ENCODE measurements at regions not wholly inside any gene's neighbourhood (a gene's known extent, or its start where the extent isn't known, plus 50 kb on each side); places are given as distances from the start of the nearest gene placed in this dataset.

DNA sequence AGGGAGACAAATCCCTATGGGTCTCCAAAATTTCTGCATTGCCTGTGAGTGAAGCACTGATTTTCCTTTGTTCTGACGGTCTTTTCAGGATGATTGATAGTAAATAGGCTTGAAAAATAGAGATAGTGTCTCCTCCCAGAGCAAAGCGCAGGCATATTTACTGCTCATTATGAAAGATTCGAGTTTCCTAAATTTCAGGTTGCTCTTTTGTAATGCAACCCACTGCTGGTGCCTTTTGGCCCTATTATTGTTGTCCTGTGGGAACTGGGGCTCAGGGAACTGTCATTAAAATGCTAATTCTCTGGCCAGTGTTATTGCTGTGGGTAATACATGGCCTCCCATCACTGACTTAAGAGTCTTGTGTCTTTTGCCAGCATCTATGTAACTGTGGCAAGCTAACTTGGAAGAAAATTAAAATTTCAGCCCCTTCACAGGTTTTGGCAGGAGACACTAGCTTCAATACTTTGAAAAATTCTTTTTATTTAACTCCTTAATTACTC is 754.1 kb upstream of the MAP3K7 start:
- Histone ChIP-seq H3K4me1 (replicated peaks; ENCODE audit: insufficient read depth) (no peaks in the 10 kb centered on the region), H2AFZ (no peak overlapping the region), H3F3A (ENCODE audit: insufficient read depth, low read depth) (no peaks in the 10 kb centered on the region), H3K36me3 (ENCODE audit: low read depth) (no peaks in the 10 kb centered on the region), H3K9me3 (ENCODE audit: insufficient read depth, low read depth) (no peaks in the 10 kb centered on the region), H4K20me1 (ENCODE audit: insufficient read depth) (no peaks in the 10 kb centered on the region), H3K9me2 (ENCODE audit: insufficient read depth) (no peaks in the 10 kb centered on the region), H3K27ac (no peak overlapping the region), H3K27me3 (ENCODE audit: insufficient read depth, low read depth) (no peaks in the 10 kb centered on the region), H3K4me2 (no peak overlapping the region), H3K79me2 (ENCODE audit: low read depth) (no peaks in the 10 kb centered on the region), H3K4me3 (no peak overlapping the region)
- DNase-seq, result no peak
- no TSS peak for BruUV-seq (replicated peaks)
- POLR2A ChIA-PET (ENCODE audit: unreplicated experiment), result no interaction called here
- CTCF ChIA-PET, result no interaction called here
- intact Hi-C loops (cut with micrococcal nuclease; ENCODE audit: unreplicated experiment), result no loop called here
- TF ChIP-seq EZH2 (IDR thresholded peaks at IDR 0.05; ENCODE audit: low read depth) (no peak), CTCF (conservative IDR thresholded peaks at IDR 0.05) (no peak)

GRCh38 chr6:91337967-91338366 is 751.1 kb upstream of the MAP3K7 start:
- Histone ChIP-seq H3K4me1 (replicated peaks; ENCODE audit: insufficient read depth) (no peaks in the 10 kb centered on the region), H3K4me3 (no peak overlapping the region), H4K20me1 (ENCODE audit: insufficient read depth) (no peaks in the 10 kb centered on the region), H3K27me3 (ENCODE audit: insufficient read depth, low read depth) (no peaks in the 10 kb centered on the region), H3K9me3 (ENCODE audit: insufficient read depth, low read depth) (no peaks in the 10 kb centered on the region), H3K79me2 (ENCODE audit: low read depth) (no peaks in the 10 kb centered on the region), H3K4me2 (no peak overlapping the region), H3K27ac (no peak overlapping the region), H3K9me2 (ENCODE audit: insufficient read depth) (no peaks in the 10 kb centered on the region), H2AFZ (no peak overlapping the region), H3F3A (ENCODE audit: insufficient read depth, low read depth) (no peaks in the 10 kb centered on the region), H3K36me3 (ENCODE audit: low read depth) (no peaks in the 10 kb centered on the region)
- POLR2A ChIA-PET (ENCODE audit: unreplicated experiment), result no interaction called here
- BruUV-seq (replicated peaks), result no TSS peak
- TF ChIP-seq CTCF (conservative IDR thresholded peaks at IDR 0.05), result peak; percentile 55
- TF ChIP-seq EZH2 (IDR thresholded peaks at IDR 0.05; ENCODE audit: low read depth), result no peak
- DNase-seq, result no peak
- CTCF ChIA-PET, result no interaction called here
- intact Hi-C loops (cut with micrococcal nuclease; ENCODE audit: unreplicated experiment), result loop anchor here (10.0 kb wide), 1 partner anchor 1307 kb away; no protein-coding TSS in a partner anchor

- Histone ChIP-seq H3K9me3 (ENCODE audit: insufficient read depth, low read depth) (no peaks in the 10 kb centered on the region), H3K27ac (no peak overlapping the region), H3K4me3 (no peak overlapping the region), H4K20me1 (ENCODE audit: insufficient read depth) (no peaks in the 10 kb centered on the region), H3K4me2 (no peak overlapping the region), H3F3A (ENCODE audit: insufficient read depth, low read depth) (no peaks in the 10 kb centered on the region), H3K9me2 (ENCODE audit: insufficient read depth) (no peaks in the 10 kb centered on the region), H3K79me2 (ENCODE audit: low read depth) (no peaks in the 10 kb centered on the region), H3K4me1 (replicated peaks; ENCODE audit: insufficient read depth) (no peaks in the 10 kb centered on the region), H2AFZ (no peak overlapping the region), H3K36me3 (ENCODE audit: low read depth) (no peaks in the 10 kb centered on the region), H3K27me3 (ENCODE audit: insufficient read depth, low read depth) (no peaks in the 10 kb centered on the region)
- CTCF ChIA-PET, result no interaction called here
- no TSS peak for BruUV-seq (replicated peaks)
- TF ChIP-seq EZH2 (IDR thresholded peaks at IDR 0.05; ENCODE audit: low read depth), result no peak
- no peak for TF ChIP-seq CTCF (conservative IDR thresholded peaks at IDR 0.05)
- intact Hi-C loops (cut with micrococcal nuclease; ENCODE audit: unreplicated experiment), result loop anchor here (1.0 to 10.0 kb wide), 2 partner anchors 413 to 1314 kb away; no protein-coding TSS in a partner anchor
- DNase-seq, result no peak
- POLR2A ChIA-PET (ENCODE audit: unreplicated experiment), result no interaction called here
Observed at GRCh38 chr6:91330896-91331295, 744.0 kb upstream of the MAP3K7 start.
